CD14-positive monocyte (primary cell): ENCODE measurements at regions not wholly inside any gene's neighbourhood (a gene's known extent, or its start where the extent isn't known, plus 50 kb on each side); places are given as distances from the start of the nearest gene placed in this dataset.

ENCODE experiments used
- DNase-seq, 3 donors: peaks; one replicate each; pipeline ENCODE4 v3.0.0-alpha.2; 2011 to 2022
- H2AFZ ChIP-seq: 2 replicates; pipeline ENCODE4 v1.6.0; 2012; ENCODE audit warnings: mild to moderate bottlenecking, low read depth, low read length, inconsistent platforms; ENCODE audit not compliant: insufficient read depth, poor library complexity, severe bottlenecking
- H3K27ac ChIP-seq, 2 donors: 1 replicate in 1 of 2; 2 replicates in 1 of 2; pipeline ENCODE4 v1.5.1; 2012 to 2013; ENCODE audit warnings: low read length in 2 of 2, control low read depth in 1 of 2, inconsistent platforms in 1 of 2, low read depth in 1 of 2, mild to moderate bottlenecking in 1 of 2
- H3K27me3 ChIP-seq, 2 donors: one replicate each; pipeline versions ENCODE4 v1.6.0 to v1.6.1; 2011 to 2013; ENCODE audit warnings: low read length in 2 of 2; ENCODE audit not compliant: control insufficient read depth in 2 of 2, insufficient read depth in 2 of 2
- H3K36me3 ChIP-seq, 2 donors: replicated peaks in 1 of 2; 1 replicate in 1 of 2; 2 replicates in 1 of 2; pipeline versions ENCODE4 v1.5.1 to v1.6.1; 2012 to 2013; ENCODE audit warnings: low read length in 2 of 2, control low read depth in 1 of 2, inconsistent platforms in 1 of 2, mild to moderate bottlenecking in 1 of 2; ENCODE audit not compliant: insufficient read depth in 2 of 2, control insufficient read depth in 1 of 2
- H3K4me1 ChIP-seq, 2 donors: 1 replicate in 1 of 2; 2 replicates in 1 of 2; pipeline versions ENCODE4 v1.5.1 to v1.6.1; 2012 to 2013; ENCODE audit warnings: low read length in 2 of 2, control low read depth in 1 of 2, inconsistent platforms in 1 of 2, mild to moderate bottlenecking in 1 of 2, moderate library complexity in 1 of 2; ENCODE audit not compliant: insufficient read depth in 2 of 2, control insufficient read depth in 1 of 2
- H3K4me2 ChIP-seq: replicated peaks from 2 replicates; pipeline ENCODE3; 2012; ENCODE audit warnings: low read length, moderate library complexity, mild to moderate bottlenecking; ENCODE audit not compliant: poor library complexity, severe bottlenecking; ENCODE audit errors: extremely low read depth
- H3K4me3 ChIP-seq, 3 experiments: fragments of 200-600 bp in 1 of 3; sonication (generic) in 1 of 3; replicated peaks in 1 of 3; 1 replicate in 2 of 3; 2 replicates in 1 of 3; pipeline ENCODE4 v1.5.1; 2011 to 2013; ENCODE audit warnings: low read length in 3 of 3, mild to moderate bottlenecking in 3 of 3, control low read depth in 2 of 3, low read depth in 2 of 3, inconsistent platforms in 1 of 3, moderate library complexity in 1 of 3
- H3K79me2 ChIP-seq: 2 replicates; pipeline ENCODE4 v1.6.0; 2012; ENCODE audit warnings: mild to moderate bottlenecking, control low read depth, inconsistent platforms, low read length, moderate library complexity; ENCODE audit not compliant: insufficient read depth
- H3K9ac ChIP-seq: 2 replicates; pipeline ENCODE4 v1.6.0; 2017; ENCODE audit warnings: low read length, mild to moderate bottlenecking; ENCODE audit not compliant: insufficient read depth, poor library complexity, severe bottlenecking
- H3K9me3 ChIP-seq, 2 donors: replicated peaks in 1 of 2; 1 replicate in 1 of 2; 2 replicates in 1 of 2; pipeline versions ENCODE4 v1.5.1 to v1.6.1; 2012 to 2013; ENCODE audit warnings: low read length in 2 of 2, control low read depth in 1 of 2; ENCODE audit not compliant: control insufficient read depth in 1 of 2, insufficient read depth in 1 of 2
- H4K20me1 ChIP-seq: 2 replicates; pipeline ENCODE4 v1.6.0; 2012; ENCODE audit warnings: mild to moderate bottlenecking, low read length, control low read depth, moderate library complexity; ENCODE audit not compliant: insufficient read depth
- H3K27ac Mint-ChIP-seq, 7 donors: one replicate each; pipeline ENCODE4 v1.8.0; 2020; ENCODE audit warnings: mild to moderate bottlenecking in 7 of 7, mixed read lengths in 7 of 7, moderate library complexity in 6 of 7, inconsistent platforms in 2 of 7
- H3K27me3 Mint-ChIP-seq, 3 donors: one replicate each; pipeline ENCODE4 v1.8.0; 2021 to 2022; ENCODE audit warnings: low read depth in 3 of 3, mild to moderate bottlenecking in 3 of 3, mixed read lengths in 3 of 3, moderate library complexity in 3 of 3, inconsistent platforms in 1 of 3
- H3K36me3 Mint-ChIP-seq, 2 donors: one replicate each; pipeline ENCODE4 v1.8.0; 2020; ENCODE audit warnings: mixed read lengths in 2 of 2, inconsistent platforms in 1 of 2, mild to moderate bottlenecking in 1 of 2
- H3K4me1 Mint-ChIP-seq: one replicate; pipeline ENCODE4 v1.8.0; 2020; ENCODE audit warnings: mild to moderate bottlenecking, mixed read lengths
- H3K4me3 Mint-ChIP-seq, 2 donors: one replicate each; pipeline ENCODE4 v1.8.0; 2020; ENCODE audit warnings: mild to moderate bottlenecking in 2 of 2, mixed read lengths in 2 of 2, moderate library complexity in 1 of 2
- H3K9me3 Mint-ChIP-seq, 7 donors: one replicate each; pipeline ENCODE4 v1.8.0; 2020 to 2022; ENCODE audit warnings: mixed read lengths in 7 of 7, mild to moderate bottlenecking in 6 of 7, moderate library complexity in 6 of 7, inconsistent platforms in 2 of 7
- CTCF ChIP-seq: fragments of 200-600 bp; IDR thresholded peaks from one replicate; pipeline ENCODE4 v1.8.0; 2022; ENCODE audit warnings: antibody characterized with exemption, mild to moderate bottlenecking
- WGBS: methylation state at CpG from one replicate; pipeline ENCODE4 v1.1.5; 2013; ENCODE audit warnings: missing lambda C conversion rate; ENCODE audit not compliant: insufficient coverage; 5-methylcytosine and 5-hydroxymethylcytosine counted together
- intact Hi-C, 2 donors: fragments of 100-400 bp; cut with micrococcal nuclease; formaldehyde crosslinking; loops; one replicate each; pipeline versions ENCODE4 v1.15.0 to v1.15.1; 2023

DNA sequence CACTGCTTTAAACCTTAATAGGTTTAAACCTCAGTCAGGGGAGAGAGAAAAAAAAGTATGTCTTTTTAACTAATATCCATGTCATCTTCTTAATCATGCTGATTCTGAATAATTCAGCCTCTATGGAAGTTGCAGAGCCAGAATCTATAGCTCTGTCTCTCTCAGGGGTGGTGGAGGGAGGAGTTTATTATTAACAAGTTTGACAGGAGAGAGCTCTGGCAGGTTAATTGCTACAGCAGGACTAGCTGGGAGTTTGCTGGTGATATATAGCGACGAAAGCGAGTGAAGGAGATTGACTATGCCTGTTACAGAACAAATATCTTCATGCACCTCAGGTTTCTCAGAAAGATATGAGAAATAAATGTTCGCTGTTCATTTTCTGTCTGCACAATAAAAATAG, 586.4 kb downstream of the TLE4 start:
- Mint-ChIP-seq H3K27ac (no peak overlapping the region), H3K27me3 (no peaks in the 10 kb centered on the region), H3K36me3 (no peaks in the 10 kb centered on the region), H3K4me1 (no peaks in the 10 kb centered on the region), H3K4me3 (no peak overlapping the region), H3K9me3 (peaks cover 0 to 7% (median 4%) of the 10 kb centered on the region in 7 donors)
- no peak for TF ChIP-seq CTCF
- intact Hi-C loops: no loop called here
- H3K4me3 ChIP-seq: no peak overlapping the region
- DNase-seq: no peak
- H3K36me3 ChIP-seq: no peaks in the 10 kb centered on the region
- no peaks in the 10 kb centered on the region for H3K27me3 ChIP-seq
- H3K9me3 ChIP-seq: no peaks in the 10 kb centered on the region
- no peaks in the 10 kb centered on the region for H3K4me1 ChIP-seq
- no peak overlapping the region for H3K27ac ChIP-seq
- H2AFZ ChIP-seq: no peak overlapping the region
- WGBS: no CpG with 5 or more reads among the region's 4 CpGs
- no peak overlapping the region for H3K9ac ChIP-seq
- H4K20me1 ChIP-seq: no peaks in the 10 kb centered on the region
- no peak overlapping the region for H3K4me2 ChIP-seq
- H3K79me2 ChIP-seq: no peaks in the 10 kb centered on the region

DNA sequence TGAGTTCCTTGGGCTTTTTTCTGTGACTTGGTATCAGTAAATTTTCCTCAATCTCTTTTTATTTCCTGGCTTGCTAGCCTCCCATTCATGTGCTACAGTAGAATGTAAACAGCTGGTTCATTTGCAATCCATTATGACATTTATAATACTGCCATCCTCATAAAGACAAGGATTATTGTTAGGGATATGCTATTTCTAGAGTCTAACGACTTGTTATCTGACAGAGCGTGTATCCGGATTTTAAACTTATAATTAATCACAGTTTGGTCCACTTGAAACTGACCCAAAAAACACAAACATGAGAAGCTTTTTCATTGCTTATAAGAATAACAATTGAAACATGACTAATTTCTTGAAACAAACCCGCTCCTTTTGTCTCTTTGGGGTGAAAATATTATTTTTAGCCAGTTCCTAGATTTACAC, 585.8 kb downstream of the TLE4 start:
- H3K4me1 Mint-ChIP-seq: no peaks in the 10 kb centered on the region
- no peak overlapping the region for H3K27ac Mint-ChIP-seq
- Histone ChIP-seq H3K27ac (no peak overlapping the region), H3K4me1 (no peaks in the 10 kb centered on the region), H3K79me2 (no peaks in the 10 kb centered on the region), H4K20me1 (no peaks in the 10 kb centered on the region), H3K36me3 (no peaks in the 10 kb centered on the region), H2AFZ (no peak overlapping the region), H3K4me2 (no peak overlapping the region), H3K4me3 (no peak overlapping the region), H3K27me3 (no peaks in the 10 kb centered on the region), H3K9me3 (no peaks in the 10 kb centered on the region), H3K9ac (no peak overlapping the region)
- H3K9me3 Mint-ChIP-seq: peaks cover 0 to 8% (median 4%) of the 10 kb centered on the region in 7 donors
- H3K27me3 Mint-ChIP-seq: no peaks in the 10 kb centered on the region
- DNase-seq: no peak
- no peak overlapping the region for H3K4me3 Mint-ChIP-seq
- no peaks in the 10 kb centered on the region for H3K36me3 Mint-ChIP-seq
- intact Hi-C loops: no loop called here
- TF ChIP-seq CTCF: no peak
- WGBS: no CpG with 5 or more reads among the region's 4 CpGs
